CD1c-positive myeloid dendritic cell (primary cell): ENCODE measurements at regions not wholly inside any gene's neighbourhood (a gene's known extent, or its start where the extent isn't known, plus 50 kb on each side); places are given as distances from the start of the nearest gene placed in this dataset.

Experiments
- DNase-seq: peaks from one replicate; pipeline ENCODE4 v3.0.0-alpha.2; 2016; ENCODE audit errors: extremely low spot score

GRCh38 chr11:115572551-115572950 lies 68.3 kb upstream of the CADM1 start:
- DNase-seq, result no peak

GRCh38 chr11:115566180-115566764 lies 62.1 kb upstream of the CADM1 start:
- DNase-seq, result no peak

- no peak for DNase-seq
Measured at GRCh38 chr11:115564851-115565250, 60.6 kb upstream of the CADM1 start.

GRCh38 chr11:115561116-115561515 lies 56.9 kb upstream of the CADM1 start:
- no peak for DNase-seq

- no peak for DNase-seq
Measured at GRCh38 chr11:115558635-115559034, 54.4 kb upstream of the CADM1 start.

GRCh38 chr11:115557681-115558080 lies 53.5 kb upstream of the CADM1 start:
- no peak for DNase-seq

- DNase-seq, result no peak
Measured at GRCh38 chr11:115556984-115557383, 52.8 kb upstream of the CADM1 start.

GRCh38 chr11:115555336-115556090 lies 51.3 kb upstream of the CADM1 start:
- no peak for DNase-seq
